ENCODE measurements at regions not wholly inside any gene's neighbourhood (a gene's known extent, or its start where the extent isn't known, plus 50 kb on each side); places are given as distances from the start of the nearest gene placed in this dataset.

- no peak for TF ChIP-seq CHD2 (IDR thresholded peaks at IDR 0.05; ENCODE audit: borderline replicate concordance, low read depth, low read length)
- no peak for TF ChIP-seq NR2C2 (IDR thresholded peaks at IDR 0.05; ENCODE audit: borderline replicate concordance, control insufficient read depth, insufficient read length, low read depth)
- TF ChIP-seq YBX1 (IDR thresholded peaks at IDR 0.05), result no peak
- TF ChIP-seq NFXL1 (IDR thresholded peaks at IDR 0.05; ENCODE audit: borderline replicate concordance), result no peak
- TF ChIP-seq POLR2A (IDR thresholded peaks at IDR 0.05; ENCODE audit: low read depth, low read length), result no peak
- no peak for TF ChIP-seq IRF4 (IDR thresholded peaks at IDR 0.05; ENCODE audit: low read depth, low read length)
- TF ChIP-seq EZH2 (IDR thresholded peaks at IDR 0.05; ENCODE audit: borderline replicate concordance, control insufficient read depth, low read depth, low read length), result no peak
- TF ChIP-seq PAX8 (IDR thresholded peaks at IDR 0.05), result no peak
- TF ChIP-seq SMAD5 (IDR thresholded peaks at IDR 0.05; ENCODE audit: low read depth), result no peak
- no peak for TF ChIP-seq NBN (IDR thresholded peaks at IDR 0.05)
- peak; percentile 57 for TF ChIP-seq RUNX3 (IDR thresholded peaks at IDR 0.05; ENCODE audit: low read length)
- TF ChIP-seq, protein P1, sequence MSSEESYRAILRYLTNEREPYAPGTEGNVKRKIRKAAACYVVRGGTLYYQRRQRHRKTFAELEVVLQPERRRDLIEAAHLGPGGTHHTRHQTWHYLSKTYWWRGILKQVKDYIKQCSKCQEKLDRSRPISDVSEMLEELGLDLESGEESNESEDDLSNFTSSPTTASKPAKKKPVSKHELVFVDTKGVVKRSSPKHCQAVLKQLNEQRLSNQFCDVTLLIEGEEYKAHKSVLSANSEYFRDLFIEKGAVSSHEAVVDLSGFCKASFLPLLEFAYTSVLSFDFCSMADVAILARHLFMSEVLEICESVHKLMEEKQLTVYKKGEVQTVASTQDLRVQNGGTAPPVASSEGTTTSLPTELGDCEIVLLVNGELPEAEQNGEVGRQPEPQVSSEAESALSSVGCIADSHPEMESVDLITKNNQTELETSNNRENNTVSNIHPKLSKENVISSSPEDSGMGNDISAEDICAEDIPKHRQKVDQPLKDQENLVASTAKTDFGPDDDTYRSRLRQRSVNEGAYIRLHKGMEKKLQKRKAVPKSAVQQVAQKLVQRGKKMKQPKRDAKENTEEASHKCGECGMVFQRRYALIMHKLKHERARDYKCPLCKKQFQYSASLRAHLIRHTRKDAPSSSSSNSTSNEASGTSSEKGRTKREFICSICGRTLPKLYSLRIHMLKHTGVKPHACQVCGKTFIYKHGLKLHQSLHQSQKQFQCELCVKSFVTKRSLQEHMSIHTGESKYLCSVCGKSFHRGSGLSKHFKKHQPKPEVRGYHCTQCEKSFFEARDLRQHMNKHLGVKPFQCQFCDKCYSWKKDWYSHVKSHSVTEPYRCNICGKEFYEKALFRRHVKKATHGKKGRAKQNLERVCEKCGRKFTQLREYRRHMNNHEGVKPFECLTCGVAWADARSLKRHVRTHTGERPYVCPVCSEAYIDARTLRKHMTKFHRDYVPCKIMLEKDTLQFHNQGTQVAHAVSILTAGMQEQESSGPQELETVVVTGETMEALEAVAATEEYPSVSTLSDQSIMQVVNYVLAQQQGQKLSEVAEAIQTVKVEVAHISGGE (CRISPR knock-in tag; IDR thresholded peaks at IDR 0.05), result no peak
- no peak for TF ChIP-seq CHD4 (IDR thresholded peaks at IDR 0.05)
- no peak for TF ChIP-seq KAT2A (conservative IDR thresholded peaks at IDR 0.05; ENCODE audit: control insufficient read depth, low read depth, low read length)
- TF ChIP-seq ZZZ3 (IDR thresholded peaks at IDR 0.05; ENCODE audit: control insufficient read depth, insufficient read length, low read depth), result no peak
- peak; percentile 73; the same call in 1 of the 2 replicates for TF ChIP-seq MEF2A (IDR thresholded peaks at IDR 0.05; ENCODE audit: insufficient read depth, low read depth, low read length)
- no peak for TF ChIP-seq NFYB (IDR thresholded peaks at IDR 0.05; ENCODE audit: insufficient read depth, low read depth, low read length)
- no peak for TF ChIP-seq POLR2AphosphoS5 (IDR thresholded peaks at IDR 0.05; ENCODE audit: low read length)
- no peak for TF ChIP-seq FOXK2 (IDR thresholded peaks at IDR 0.05)
- TF ChIP-seq JUND (IDR thresholded peaks at IDR 0.05; ENCODE audit: low read depth, low read length), result no peak
- no peak for TF ChIP-seq POLR2AphosphoS2 (IDR thresholded peaks at IDR 0.05; ENCODE audit: low read depth, low read length)
- TF ChIP-seq, protein P2, sequence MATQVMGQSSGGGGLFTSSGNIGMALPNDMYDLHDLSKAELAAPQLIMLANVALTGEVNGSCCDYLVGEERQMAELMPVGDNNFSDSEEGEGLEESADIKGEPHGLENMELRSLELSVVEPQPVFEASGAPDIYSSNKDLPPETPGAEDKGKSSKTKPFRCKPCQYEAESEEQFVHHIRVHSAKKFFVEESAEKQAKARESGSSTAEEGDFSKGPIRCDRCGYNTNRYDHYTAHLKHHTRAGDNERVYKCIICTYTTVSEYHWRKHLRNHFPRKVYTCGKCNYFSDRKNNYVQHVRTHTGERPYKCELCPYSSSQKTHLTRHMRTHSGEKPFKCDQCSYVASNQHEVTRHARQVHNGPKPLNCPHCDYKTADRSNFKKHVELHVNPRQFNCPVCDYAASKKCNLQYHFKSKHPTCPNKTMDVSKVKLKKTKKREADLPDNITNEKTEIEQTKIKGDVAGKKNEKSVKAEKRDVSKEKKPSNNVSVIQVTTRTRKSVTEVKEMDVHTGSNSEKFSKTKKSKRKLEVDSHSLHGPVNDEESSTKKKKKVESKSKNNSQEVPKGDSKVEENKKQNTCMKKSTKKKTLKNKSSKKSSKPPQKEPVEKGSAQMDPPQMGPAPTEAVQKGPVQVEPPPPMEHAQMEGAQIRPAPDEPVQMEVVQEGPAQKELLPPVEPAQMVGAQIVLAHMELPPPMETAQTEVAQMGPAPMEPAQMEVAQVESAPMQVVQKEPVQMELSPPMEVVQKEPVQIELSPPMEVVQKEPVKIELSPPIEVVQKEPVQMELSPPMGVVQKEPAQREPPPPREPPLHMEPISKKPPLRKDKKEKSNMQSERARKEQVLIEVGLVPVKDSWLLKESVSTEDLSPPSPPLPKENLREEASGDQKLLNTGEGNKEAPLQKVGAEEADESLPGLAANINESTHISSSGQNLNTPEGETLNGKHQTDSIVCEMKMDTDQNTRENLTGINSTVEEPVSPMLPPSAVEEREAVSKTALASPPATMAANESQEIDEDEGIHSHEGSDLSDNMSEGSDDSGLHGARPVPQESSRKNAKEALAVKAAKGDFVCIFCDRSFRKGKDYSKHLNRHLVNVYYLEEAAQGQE (IDR thresholded peaks at IDR 0.05; ENCODE audit: low read depth, low read length), result no peak
- TF ChIP-seq MYB (IDR thresholded peaks at IDR 0.05; ENCODE audit: borderline replicate concordance, low read depth, low read length), result no peak
- no peak for TF ChIP-seq ZNF622 (IDR thresholded peaks at IDR 0.05)
- no peak for TF ChIP-seq ETV6 (conservative IDR thresholded peaks at IDR 0.05 in 1 of 2, IDR thresholded peaks at IDR 0.05 in 1 of 2; ENCODE audit: borderline replicate concordance in 1 of 2, low read depth in 1 of 2)
- peak; percentile 65 for TF ChIP-seq NFIC (IDR thresholded peaks at IDR 0.05; ENCODE audit: low read depth, low read length)
Observed at GRCh38 chr4:42331914-42332368, 65.3 kb upstream of the SHISA3 start (continued).
